ENCODE measurements at regions not wholly inside any gene's neighbourhood (a gene's known extent, or its start where the extent isn't known, plus 50 kb on each side); places are given as distances from the start of the nearest gene placed in this dataset.

DNA sequence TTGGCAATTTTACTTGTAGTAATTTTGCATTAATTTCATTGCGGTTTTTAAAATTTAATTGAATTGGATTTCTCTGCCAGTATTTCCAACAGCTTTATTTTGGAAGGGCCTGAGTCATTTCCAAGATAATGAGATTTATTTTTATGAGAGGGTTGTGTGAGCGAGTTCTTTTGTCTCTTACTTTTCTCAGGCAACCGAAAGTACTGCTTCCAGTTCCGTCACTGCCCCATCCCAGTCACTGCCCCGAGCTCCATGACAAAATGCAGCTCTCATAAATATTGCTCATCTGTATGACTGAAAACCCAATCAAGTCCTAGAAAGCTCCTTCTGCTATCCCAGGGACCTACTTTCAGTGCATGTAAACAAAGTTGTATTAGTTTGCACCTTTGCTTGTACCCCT lies 468.4 kb upstream of the SEMA3D start:
- Histone ChIP-seq H3K36me3 (ENCODE audit: low read length) (no peaks in the 10 kb centered on the region; the same call in 1 of the 2 replicates), H3K27ac (ENCODE audit: low read depth, low read length) (no peak overlapping the region), H3K9ac (ENCODE audit: low read length) (no peak overlapping the region), H3K79me2 (ENCODE audit: insufficient read depth, low read length) (no peaks in the 10 kb centered on the region), H3K9me3 (ENCODE audit: insufficient read depth, low read length) (no peaks in the 10 kb centered on the region), H2AFZ (ENCODE audit: low read depth, low read length, severe bottlenecking) (no peak overlapping the region), H3K27me3 (ENCODE audit: low read length) (no peaks in the 10 kb centered on the region), H3F3A (ENCODE audit: insufficient read depth) (no peaks in the 10 kb centered on the region), H4K20me1 (ENCODE audit: low read depth, low read length) (peaks cover 4% of the 10 kb centered on the region; the same call in 1 of the 2 replicates), H3K4me3 (ENCODE audit: insufficient read depth, low read length, poor library complexity, severe bottlenecking) (no peak overlapping the region), H3K4me2 (ENCODE audit: low read depth, low read length, poor library complexity, severe bottlenecking) (no peak overlapping the region), H3K9me2 (replicated peaks; ENCODE audit: insufficient read depth, low read length) (no peaks in the 10 kb centered on the region)
- TF ChIP-seq, protein P1, sequence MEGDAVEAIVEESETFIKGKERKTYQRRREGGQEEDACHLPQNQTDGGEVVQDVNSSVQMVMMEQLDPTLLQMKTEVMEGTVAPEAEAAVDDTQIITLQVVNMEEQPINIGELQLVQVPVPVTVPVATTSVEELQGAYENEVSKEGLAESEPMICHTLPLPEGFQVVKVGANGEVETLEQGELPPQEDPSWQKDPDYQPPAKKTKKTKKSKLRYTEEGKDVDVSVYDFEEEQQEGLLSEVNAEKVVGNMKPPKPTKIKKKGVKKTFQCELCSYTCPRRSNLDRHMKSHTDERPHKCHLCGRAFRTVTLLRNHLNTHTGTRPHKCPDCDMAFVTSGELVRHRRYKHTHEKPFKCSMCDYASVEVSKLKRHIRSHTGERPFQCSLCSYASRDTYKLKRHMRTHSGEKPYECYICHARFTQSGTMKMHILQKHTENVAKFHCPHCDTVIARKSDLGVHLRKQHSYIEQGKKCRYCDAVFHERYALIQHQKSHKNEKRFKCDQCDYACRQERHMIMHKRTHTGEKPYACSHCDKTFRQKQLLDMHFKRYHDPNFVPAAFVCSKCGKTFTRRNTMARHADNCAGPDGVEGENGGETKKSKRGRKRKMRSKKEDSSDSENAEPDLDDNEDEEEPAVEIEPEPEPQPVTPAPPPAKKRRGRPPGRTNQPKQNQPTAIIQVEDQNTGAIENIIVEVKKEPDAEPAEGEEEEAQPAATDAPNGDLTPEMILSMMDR (IDR thresholded peaks at IDR 0.05; ENCODE audit: insufficient read depth, low read length, poor library complexity, severe bottlenecking): no peak
- TF ChIP-seq EZH2phosphoT487 (conservative IDR thresholded peaks at IDR 0.05; ENCODE audit: low read length): no peak

DNA sequence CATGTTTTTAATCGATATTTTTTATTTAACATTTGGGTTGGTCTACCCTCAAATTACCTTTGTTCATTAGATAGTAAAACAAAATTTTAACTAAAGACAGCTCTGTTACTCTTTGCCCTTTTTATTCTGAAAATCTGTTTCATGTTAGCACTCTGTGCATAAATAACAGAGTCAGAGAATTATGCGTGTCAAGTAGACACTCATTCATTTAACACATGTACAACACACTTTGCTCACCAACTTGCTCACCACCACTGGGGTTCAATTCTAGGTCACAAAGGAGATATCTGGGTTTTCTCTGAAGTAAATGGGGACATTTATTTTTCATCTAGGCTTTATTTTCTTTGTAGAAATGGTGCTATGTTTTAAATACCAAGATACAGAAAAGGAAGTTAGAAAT lies 457.4 kb upstream of the SEMA3D start:
- no peaks in the 10 kb centered on the region for H3K36me3 ChIP-seq (ENCODE audit: low read length)
- no peak overlapping the region for H2AFZ ChIP-seq (ENCODE audit: low read depth, low read length, severe bottlenecking)
- no peaks in the 10 kb centered on the region for H3F3A ChIP-seq (ENCODE audit: insufficient read depth)
- H3K9me2 ChIP-seq (replicated peaks; ENCODE audit: insufficient read depth, low read length): no peaks in the 10 kb centered on the region
- no peak overlapping the region for H3K27ac ChIP-seq (ENCODE audit: low read depth, low read length)
- no peak overlapping the region for H3K4me2 ChIP-seq (ENCODE audit: low read depth, low read length, poor library complexity, severe bottlenecking)
- no peaks in the 10 kb centered on the region for H3K9me3 ChIP-seq (ENCODE audit: insufficient read depth, low read length)
- H3K9ac ChIP-seq (ENCODE audit: low read length): no peak overlapping the region
- no peak overlapping the region for H3K4me3 ChIP-seq (ENCODE audit: insufficient read depth, low read length, poor library complexity, severe bottlenecking)
- no peak for TF ChIP-seq EZH2phosphoT487 (conservative IDR thresholded peaks at IDR 0.05; ENCODE audit: low read length)
- H3K79me2 ChIP-seq (ENCODE audit: insufficient read depth, low read length): no peaks in the 10 kb centered on the region
- H4K20me1 ChIP-seq (ENCODE audit: low read depth, low read length): no peaks in the 10 kb centered on the region
- H3K27me3 ChIP-seq (ENCODE audit: low read length): no peaks in the 10 kb centered on the region

- no peak for TF ChIP-seq EZH2phosphoT487 (conservative IDR thresholded peaks at IDR 0.05; ENCODE audit: low read length)
- TF ChIP-seq, protein P1 (IDR thresholded peaks at IDR 0.05; ENCODE audit: insufficient read depth, low read length, poor library complexity, severe bottlenecking): no peak
- no peak overlapping the region for H3K9ac ChIP-seq (ENCODE audit: low read length)
- H3K4me2 ChIP-seq (ENCODE audit: low read depth, low read length, poor library complexity, severe bottlenecking): no peak overlapping the region
- no peak overlapping the region for H2AFZ ChIP-seq (ENCODE audit: low read depth, low read length, severe bottlenecking)
- no peaks in the 10 kb centered on the region for H3K27me3 ChIP-seq (ENCODE audit: low read length)
- no peaks in the 10 kb centered on the region for H3K79me2 ChIP-seq (ENCODE audit: insufficient read depth, low read length)
- H3K4me3 ChIP-seq (ENCODE audit: insufficient read depth, low read length, poor library complexity, severe bottlenecking): no peak overlapping the region
- H3K9me2 ChIP-seq (replicated peaks; ENCODE audit: insufficient read depth, low read length): no peaks in the 10 kb centered on the region
- no peaks in the 10 kb centered on the region for H3F3A ChIP-seq (ENCODE audit: insufficient read depth)
- no peaks in the 10 kb centered on the region for H4K20me1 ChIP-seq (ENCODE audit: low read depth, low read length)
- H3K36me3 ChIP-seq (ENCODE audit: low read length): no peaks in the 10 kb centered on the region
- no peaks in the 10 kb centered on the region for H3K9me3 ChIP-seq (ENCODE audit: insufficient read depth, low read length)
- H3K27ac ChIP-seq (ENCODE audit: low read depth, low read length): no peak overlapping the region
Measured at GRCh38 chr7:85641331-85641730, 454.5 kb upstream of the SEMA3D start.

- no peaks in the 10 kb centered on the region for H3F3A ChIP-seq (ENCODE audit: insufficient read depth)
- no peak overlapping the region for H3K4me3 ChIP-seq (ENCODE audit: insufficient read depth, low read length, poor library complexity, severe bottlenecking)
- no peak overlapping the region for H3K9ac ChIP-seq (ENCODE audit: low read length)
- H3K9me3 ChIP-seq (ENCODE audit: insufficient read depth, low read length): no peaks in the 10 kb centered on the region
- no peaks in the 10 kb centered on the region for H3K27me3 ChIP-seq (ENCODE audit: low read length)
- no peaks in the 10 kb centered on the region for H3K36me3 ChIP-seq (ENCODE audit: low read length)
- H3K79me2 ChIP-seq (ENCODE audit: insufficient read depth, low read length): no peaks in the 10 kb centered on the region
- no peaks in the 10 kb centered on the region for H4K20me1 ChIP-seq (ENCODE audit: low read depth, low read length)
- no peaks in the 10 kb centered on the region for H3K9me2 ChIP-seq (replicated peaks; ENCODE audit: insufficient read depth, low read length)
- H3K4me2 ChIP-seq (ENCODE audit: low read depth, low read length, poor library complexity, severe bottlenecking): no peak overlapping the region
- no peak overlapping the region for H2AFZ ChIP-seq (ENCODE audit: low read depth, low read length, severe bottlenecking)
- no peak overlapping the region for H3K27ac ChIP-seq (ENCODE audit: low read depth, low read length)
- TF ChIP-seq EZH2phosphoT487 (conservative IDR thresholded peaks at IDR 0.05; ENCODE audit: low read length): no peak
- TF ChIP-seq, protein P1 (IDR thresholded peaks at IDR 0.05; ENCODE audit: insufficient read depth, low read length, poor library complexity, severe bottlenecking): no peak
Measured at GRCh38 chr7:85638394-85638793, 451.5 kb upstream of the SEMA3D start.

Data from SU-DHL-6 (cell line).